Kidney epithelial cell (primary cell): ENCODE measurements at regions not wholly inside any gene's neighbourhood (a gene's known extent, or its start where the extent isn't known, plus 50 kb on each side); places are given as distances from the start of the nearest gene placed in this dataset.

ENCODE experiments used
- DNase-seq: peaks from one replicate; pipeline ENCODE4 v3.0.0-alpha.2; 2010; ENCODE audit warnings: low read depth
- H3K27me3 ChIP-seq: 2 replicates; pipeline ENCODE4 v1.6.0; 2011; ENCODE audit warnings: low read length; ENCODE audit not compliant: control insufficient read depth, insufficient read depth
- H3K36me3 ChIP-seq: 2 replicates; pipeline ENCODE4 v1.5.1; 2011; ENCODE audit warnings: low read length; ENCODE audit not compliant: control insufficient read depth, insufficient read depth
- H3K4me3 ChIP-seq: 2 replicates; pipeline ENCODE4 v1.5.1; 2011; ENCODE audit warnings: low read depth, mild to moderate bottlenecking, control low read depth, low read length
- TF ChIP-seq, protein P1 (sequence below): IDR thresholded peaks from 2 replicates; pipeline ENCODE4 v1.5.1; 2011; ENCODE audit warnings: mild to moderate bottlenecking, moderate library complexity, low read length, control low read depth, inconsistent platforms; ENCODE audit not compliant: insufficient read depth, poor library complexity, severe bottlenecking

DNA sequence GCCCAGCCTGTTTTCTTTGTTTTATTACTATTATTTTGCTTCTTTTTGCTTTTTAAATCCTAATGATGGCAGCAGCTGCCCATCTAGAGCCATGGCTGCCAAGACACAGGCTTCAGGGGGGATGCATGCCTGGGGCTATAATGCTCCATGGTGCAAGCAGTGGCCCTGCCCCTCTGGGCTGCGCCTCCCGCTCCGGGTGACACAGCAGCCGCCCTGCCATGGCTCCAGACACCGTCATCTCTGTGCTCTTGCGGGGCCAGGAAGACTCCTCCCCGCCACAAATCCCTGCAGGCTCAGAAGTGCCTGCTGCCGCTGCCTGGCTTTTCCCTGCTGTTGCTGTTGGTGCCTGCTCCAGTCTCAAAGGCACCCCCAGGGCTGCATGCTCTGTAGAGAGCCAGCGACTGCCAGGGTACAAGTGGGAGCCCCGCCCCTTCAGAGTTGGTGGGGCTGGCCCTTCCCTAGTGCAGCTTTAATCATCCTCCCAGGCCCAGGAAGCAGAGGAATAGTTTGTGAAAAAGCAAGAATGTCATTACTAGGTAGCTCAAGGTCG is 581.5 kb downstream of the FGF9 start:
- no peak for DNase-seq
- Histone ChIP-seq H3K36me3 (no peaks in the 10 kb centered on the region), H3K4me3 (no peak overlapping the region), H3K27me3 (no peaks in the 10 kb centered on the region)
- TF ChIP-seq, protein P1, sequence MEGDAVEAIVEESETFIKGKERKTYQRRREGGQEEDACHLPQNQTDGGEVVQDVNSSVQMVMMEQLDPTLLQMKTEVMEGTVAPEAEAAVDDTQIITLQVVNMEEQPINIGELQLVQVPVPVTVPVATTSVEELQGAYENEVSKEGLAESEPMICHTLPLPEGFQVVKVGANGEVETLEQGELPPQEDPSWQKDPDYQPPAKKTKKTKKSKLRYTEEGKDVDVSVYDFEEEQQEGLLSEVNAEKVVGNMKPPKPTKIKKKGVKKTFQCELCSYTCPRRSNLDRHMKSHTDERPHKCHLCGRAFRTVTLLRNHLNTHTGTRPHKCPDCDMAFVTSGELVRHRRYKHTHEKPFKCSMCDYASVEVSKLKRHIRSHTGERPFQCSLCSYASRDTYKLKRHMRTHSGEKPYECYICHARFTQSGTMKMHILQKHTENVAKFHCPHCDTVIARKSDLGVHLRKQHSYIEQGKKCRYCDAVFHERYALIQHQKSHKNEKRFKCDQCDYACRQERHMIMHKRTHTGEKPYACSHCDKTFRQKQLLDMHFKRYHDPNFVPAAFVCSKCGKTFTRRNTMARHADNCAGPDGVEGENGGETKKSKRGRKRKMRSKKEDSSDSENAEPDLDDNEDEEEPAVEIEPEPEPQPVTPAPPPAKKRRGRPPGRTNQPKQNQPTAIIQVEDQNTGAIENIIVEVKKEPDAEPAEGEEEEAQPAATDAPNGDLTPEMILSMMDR = no peak

DNA sequence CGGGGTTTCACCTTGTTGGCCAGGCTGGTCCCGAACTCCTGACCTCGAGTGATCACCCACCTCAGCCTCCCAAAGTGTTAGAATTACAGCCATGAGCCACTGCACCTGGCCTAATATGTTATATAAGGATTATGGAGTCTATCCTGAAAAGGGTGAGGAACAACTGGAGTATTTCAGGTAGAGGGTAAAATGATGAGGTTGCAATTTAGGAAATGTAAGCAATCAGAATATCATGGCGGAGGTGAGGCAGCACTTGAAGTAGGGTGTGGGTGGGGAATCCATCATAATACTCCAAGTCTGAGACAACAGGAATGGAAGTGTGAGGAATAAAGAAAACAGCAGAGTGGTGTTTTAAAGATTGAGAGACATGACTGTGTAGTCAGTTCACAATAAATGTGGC is 582.2 kb downstream of the FGF9 start:
- DNase-seq = no peak
- Histone ChIP-seq H3K36me3 (no peaks in the 10 kb centered on the region), H3K4me3 (no peak overlapping the region), H3K27me3 (no peaks in the 10 kb centered on the region)
- TF ChIP-seq, protein P1 = no peak

DNA sequence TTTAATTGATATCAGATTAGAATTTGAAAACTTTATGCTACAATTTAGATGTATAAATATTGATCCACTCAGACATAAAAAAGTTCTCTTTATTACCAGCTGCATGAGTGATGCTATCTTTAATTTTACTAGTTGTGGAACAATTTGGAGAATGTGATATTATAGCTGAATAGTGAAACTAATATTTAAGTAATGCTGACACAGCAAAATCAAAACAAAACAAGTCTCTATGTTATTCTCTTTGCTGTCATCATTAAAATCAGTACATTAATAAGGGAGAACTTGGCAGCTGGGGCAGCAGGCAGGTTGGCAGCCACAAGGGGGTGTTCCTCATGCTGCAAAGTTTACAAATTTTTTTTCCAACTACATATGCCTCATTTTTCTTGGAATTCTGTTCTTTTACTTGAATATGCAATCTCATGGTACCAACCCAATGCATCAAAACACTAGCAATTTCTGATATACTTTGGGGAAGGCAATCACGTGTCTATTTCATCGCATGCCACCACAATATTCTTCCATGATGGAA is 585.3 kb downstream of the FGF9 start:
- TF ChIP-seq, protein P1 = peak; percentile 29
- Histone ChIP-seq H3K27me3 (no peaks in the 10 kb centered on the region), H3K4me3 (no peak overlapping the region), H3K36me3 (no peaks in the 10 kb centered on the region)
- no peak for DNase-seq

DNA sequence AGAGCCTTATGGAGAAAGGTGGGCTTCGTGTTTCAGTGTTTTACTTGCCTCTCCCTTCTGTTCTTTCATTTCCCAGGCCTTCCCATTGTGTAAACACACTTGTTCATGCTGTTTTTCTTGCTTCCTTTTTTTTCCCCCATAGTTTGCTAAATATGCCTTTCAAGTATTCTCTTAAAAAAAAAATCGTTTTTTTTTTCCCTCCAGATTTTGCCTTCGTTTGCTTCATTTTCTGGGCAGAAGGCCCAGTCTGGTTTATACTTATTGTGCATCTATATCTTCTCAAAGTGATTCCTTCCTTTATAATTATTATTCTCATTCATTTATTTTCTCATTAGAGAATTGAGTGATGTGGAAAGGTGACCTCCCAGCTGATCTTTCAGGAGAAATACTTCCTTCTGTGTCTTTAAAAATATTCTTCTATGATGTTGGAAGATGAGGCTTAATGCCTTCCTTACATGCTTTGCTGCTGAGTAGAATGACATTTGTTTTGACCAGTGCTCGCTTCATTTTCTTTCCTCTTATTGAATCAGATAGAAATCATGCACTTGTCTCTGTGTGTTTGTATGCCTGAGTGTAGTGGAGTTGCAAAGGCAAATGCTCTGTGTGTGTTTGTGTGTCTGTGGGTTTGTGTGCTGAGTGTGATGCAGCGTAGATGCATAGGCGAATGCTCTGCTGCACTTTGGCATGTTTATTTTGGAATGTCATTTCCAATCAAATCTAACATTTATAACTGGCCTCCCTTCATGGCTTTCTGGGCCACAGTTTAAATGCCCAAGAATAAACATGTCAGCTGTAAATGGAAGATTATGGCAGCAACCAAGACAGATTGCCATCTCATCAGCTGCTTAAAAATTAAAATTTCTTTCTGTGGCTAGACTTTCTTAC is 591.4 kb downstream of the FGF9 start:
- TF ChIP-seq, protein P1 = no peak
- H3K4me3 ChIP-seq = no peak overlapping the region
- DNase-seq = no peak
- no peaks in the 10 kb centered on the region for H3K36me3 ChIP-seq
- H3K27me3 ChIP-seq = no peaks in the 10 kb centered on the region

DNA sequence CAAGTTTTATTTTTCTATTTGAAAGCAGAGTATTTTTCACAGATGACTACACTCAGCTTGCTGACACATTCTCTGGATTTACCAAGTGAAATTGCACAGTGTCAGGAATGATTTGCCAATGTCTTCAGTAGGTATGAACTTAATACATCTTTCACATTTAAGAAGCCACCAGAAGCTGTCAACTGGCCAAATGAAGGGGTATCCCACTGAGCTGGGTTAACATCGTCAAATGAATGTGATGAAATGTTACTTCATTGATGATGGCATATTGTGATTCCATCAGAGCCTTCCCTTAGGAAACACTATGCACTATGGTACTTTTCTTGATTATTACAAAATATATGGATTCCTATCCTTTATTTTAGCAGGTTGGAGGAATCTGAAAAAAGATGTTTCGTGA is 592.3 kb downstream of the FGF9 start:
- no peak for DNase-seq
- Histone ChIP-seq H3K4me3 (no peak overlapping the region), H3K36me3 (no peaks in the 10 kb centered on the region), H3K27me3 (no peaks in the 10 kb centered on the region)
- TF ChIP-seq, protein P1 = no peak
